ENCODE measurements at regions not wholly inside any gene's neighbourhood (a gene's known extent, or its start where the extent isn't known, plus 50 kb on each side); places are given as distances from the start of the nearest gene placed in this dataset.

DNA sequence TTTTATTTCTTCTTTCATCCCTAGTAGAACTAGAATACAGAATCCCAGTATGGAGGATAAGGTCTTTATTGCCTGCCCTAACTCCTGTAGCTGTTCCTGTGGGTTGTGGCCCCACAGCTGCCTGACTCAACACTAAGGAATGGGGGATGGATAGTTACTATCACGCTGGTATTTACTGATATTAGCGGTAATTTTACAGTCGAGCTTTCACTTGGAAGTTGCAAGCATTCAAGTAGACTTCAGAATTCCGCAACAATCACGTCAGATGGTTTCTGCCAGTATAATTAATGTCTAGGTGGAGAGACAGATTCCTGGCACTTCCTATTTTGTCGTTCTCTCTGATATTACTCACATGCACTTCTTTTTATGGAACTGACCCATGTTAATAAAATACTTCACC is 489.8 kb downstream of the PABPC4L start:
- H3K27ac Mint-ChIP-seq (ENCODE audit: unreplicated experiment): no peak overlapping the region
- DNase-seq (ENCODE audit: low spot score): no peak
- TF ChIP-seq, protein P1, sequence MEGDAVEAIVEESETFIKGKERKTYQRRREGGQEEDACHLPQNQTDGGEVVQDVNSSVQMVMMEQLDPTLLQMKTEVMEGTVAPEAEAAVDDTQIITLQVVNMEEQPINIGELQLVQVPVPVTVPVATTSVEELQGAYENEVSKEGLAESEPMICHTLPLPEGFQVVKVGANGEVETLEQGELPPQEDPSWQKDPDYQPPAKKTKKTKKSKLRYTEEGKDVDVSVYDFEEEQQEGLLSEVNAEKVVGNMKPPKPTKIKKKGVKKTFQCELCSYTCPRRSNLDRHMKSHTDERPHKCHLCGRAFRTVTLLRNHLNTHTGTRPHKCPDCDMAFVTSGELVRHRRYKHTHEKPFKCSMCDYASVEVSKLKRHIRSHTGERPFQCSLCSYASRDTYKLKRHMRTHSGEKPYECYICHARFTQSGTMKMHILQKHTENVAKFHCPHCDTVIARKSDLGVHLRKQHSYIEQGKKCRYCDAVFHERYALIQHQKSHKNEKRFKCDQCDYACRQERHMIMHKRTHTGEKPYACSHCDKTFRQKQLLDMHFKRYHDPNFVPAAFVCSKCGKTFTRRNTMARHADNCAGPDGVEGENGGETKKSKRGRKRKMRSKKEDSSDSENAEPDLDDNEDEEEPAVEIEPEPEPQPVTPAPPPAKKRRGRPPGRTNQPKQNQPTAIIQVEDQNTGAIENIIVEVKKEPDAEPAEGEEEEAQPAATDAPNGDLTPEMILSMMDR (IDR thresholded peaks at IDR 0.05): no peak

DNA sequence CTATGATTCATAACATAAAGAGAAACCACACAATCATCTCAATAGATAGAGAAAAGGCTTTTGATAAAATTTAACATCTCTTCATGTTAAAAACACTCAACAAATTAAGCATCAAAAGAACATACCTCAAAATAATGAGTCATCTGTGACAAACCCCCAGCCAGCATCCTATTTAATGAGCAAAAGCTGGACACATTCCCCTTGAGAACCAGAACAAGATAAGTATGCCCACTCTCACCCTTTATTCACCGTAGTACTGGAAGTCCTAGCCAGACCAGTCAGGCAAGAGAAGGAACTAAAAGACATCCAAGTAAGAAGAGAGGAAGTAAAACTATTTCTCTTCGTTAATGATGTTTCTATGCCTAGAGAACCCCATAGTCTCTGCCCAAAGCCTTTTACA is 507.2 kb downstream of the PABPC4L start:
- no peak overlapping the region for H3K27ac Mint-ChIP-seq (ENCODE audit: unreplicated experiment)
- TF ChIP-seq, protein P1 (IDR thresholded peaks at IDR 0.05): no peak
- peaks cover 4% of the 10 kb centered on the region for H3K9me3 Mint-ChIP-seq (ENCODE audit: low read depth)
- H3K4me1 Mint-ChIP-seq (ENCODE audit: low read depth): no peaks in the 10 kb centered on the region
- no peak for DNase-seq (ENCODE audit: low spot score)
- H3K27me3 Mint-ChIP-seq (ENCODE audit: low read depth): no peaks in the 10 kb centered on the region
- H3K36me3 Mint-ChIP-seq (ENCODE audit: low read depth): no peaks in the 10 kb centered on the region
- no peak overlapping the region for H3K4me3 Mint-ChIP-seq (ENCODE audit: unreplicated experiment)

More for the DNA sequence above, 489.8 kb downstream of the PABPC4L start:
- Mint-ChIP-seq H3K4me1 (ENCODE audit: low read depth) (no peaks in the 10 kb centered on the region), H3K36me3 (ENCODE audit: low read depth) (no peaks in the 10 kb centered on the region), H3K9me3 (ENCODE audit: low read depth) (peaks cover 14% of the 10 kb centered on the region), H3K4me3 (ENCODE audit: unreplicated experiment) (no peak overlapping the region), H3K27me3 (ENCODE audit: low read depth) (no peaks in the 10 kb centered on the region)

DNA sequence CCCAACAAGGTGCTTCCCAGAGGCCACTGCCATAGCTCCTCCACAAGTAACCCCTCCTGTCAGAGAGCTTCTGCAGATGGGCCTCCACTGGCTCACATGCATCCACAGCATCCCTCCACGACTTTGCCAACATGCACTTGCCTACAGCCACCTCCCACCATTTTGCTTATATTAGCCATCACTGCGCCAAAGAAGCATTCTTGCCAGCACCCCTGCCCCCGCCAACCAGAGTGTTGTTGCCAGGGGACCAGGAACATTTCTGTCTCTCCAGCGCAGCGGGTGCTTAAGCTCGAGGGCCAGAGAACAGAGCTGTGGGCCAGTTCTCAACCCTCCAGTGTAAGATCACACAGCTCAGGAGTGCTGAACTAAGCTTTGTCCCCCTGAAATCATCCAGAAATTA is 517.6 kb downstream of the PABPC4L start:
- H3K4me1 Mint-ChIP-seq (ENCODE audit: low read depth): no peaks in the 10 kb centered on the region
- peaks cover 35% of the 10 kb centered on the region for H3K9me3 Mint-ChIP-seq (ENCODE audit: low read depth)
- peaks cover 5% of the 10 kb centered on the region for H3K27me3 Mint-ChIP-seq (ENCODE audit: low read depth)
- no peaks in the 10 kb centered on the region for H3K36me3 Mint-ChIP-seq (ENCODE audit: low read depth)
- DNase-seq (ENCODE audit: low spot score): peak; percentile 71
- H3K27ac Mint-ChIP-seq (ENCODE audit: unreplicated experiment): no peak overlapping the region
- no peak overlapping the region for H3K4me3 Mint-ChIP-seq (ENCODE audit: unreplicated experiment)
- TF ChIP-seq, protein P1 (IDR thresholded peaks at IDR 0.05): no peak

DNA sequence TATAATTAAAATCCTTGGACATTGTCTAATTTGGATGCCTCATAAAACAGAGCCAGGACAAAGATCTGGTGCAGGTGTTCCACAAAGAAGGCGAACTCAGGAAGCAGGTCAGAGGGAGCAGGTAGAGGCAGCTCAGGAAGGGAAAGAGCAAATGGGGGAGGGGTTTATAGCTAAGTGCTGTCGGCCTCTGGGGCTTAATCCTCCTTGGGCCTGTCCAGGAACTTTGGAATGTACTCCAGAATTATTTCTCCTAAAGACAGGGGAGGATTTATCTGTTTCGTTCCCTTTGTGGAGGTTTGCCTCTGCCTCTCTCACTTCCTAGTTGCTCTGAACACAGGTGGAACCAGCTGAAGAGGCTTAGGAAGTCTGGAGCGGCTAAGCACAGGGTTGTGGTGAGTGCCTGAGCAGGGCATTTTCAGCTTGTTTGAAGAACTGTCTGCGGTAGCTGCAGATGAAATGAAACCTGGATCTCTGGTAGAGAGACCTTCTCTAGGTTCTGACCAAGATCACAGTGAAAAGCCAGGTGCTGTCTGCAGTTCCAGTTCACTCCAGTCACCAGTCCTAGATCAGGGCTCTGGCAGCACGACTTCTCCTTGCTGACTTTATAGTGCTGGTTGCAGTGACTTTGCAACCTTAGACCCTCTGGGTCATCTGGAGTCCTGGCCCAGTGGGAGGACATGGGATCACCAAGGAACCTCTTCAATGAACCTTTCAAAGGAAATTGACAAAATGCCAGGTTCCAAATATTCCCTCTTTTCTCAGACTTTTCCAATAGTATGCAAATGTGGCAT is 519.2 kb downstream of the PCDH10 start:
- H3K27me3 Mint-ChIP-seq (ENCODE audit: low read depth): no peaks in the 10 kb centered on the region
- TF ChIP-seq, protein P1 (IDR thresholded peaks at IDR 0.05): no peak
- H3K9me3 Mint-ChIP-seq (ENCODE audit: low read depth): peaks cover 7% of the 10 kb centered on the region
- no peak overlapping the region for H3K4me3 Mint-ChIP-seq (ENCODE audit: unreplicated experiment)
- no peak for DNase-seq (ENCODE audit: low spot score)
- no peak overlapping the region for H3K27ac Mint-ChIP-seq (ENCODE audit: unreplicated experiment)
- no peaks in the 10 kb centered on the region for H3K36me3 Mint-ChIP-seq (ENCODE audit: low read depth)
- H3K4me1 Mint-ChIP-seq (ENCODE audit: low read depth): no peaks in the 10 kb centered on the region

DNA sequence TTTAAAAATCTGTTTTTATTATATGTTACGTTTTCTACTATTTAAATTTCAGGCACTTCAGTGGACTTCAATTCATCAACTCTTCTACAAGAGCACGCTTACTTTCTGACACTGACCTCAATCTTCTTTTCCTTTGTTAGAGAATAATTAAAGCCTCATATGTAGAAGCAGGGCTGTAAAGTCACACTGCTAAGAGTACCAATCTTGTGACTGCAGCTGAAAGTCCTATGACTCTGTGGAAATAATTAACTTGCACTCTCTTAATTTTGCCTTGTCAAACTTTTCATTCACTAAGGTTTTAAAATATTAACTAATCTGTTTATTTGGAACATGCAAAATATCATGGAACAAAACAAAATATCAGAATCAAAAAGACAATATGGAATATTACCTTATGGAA is 498.1 kb downstream of the PCDH10 start:
- Mint-ChIP-seq H3K27ac (ENCODE audit: unreplicated experiment) (no peak overlapping the region), H3K4me3 (ENCODE audit: unreplicated experiment) (no peak overlapping the region), H3K36me3 (ENCODE audit: low read depth) (no peaks in the 10 kb centered on the region), H3K9me3 (ENCODE audit: low read depth) (peaks cover 10% of the 10 kb centered on the region), H3K4me1 (ENCODE audit: low read depth) (no peaks in the 10 kb centered on the region), H3K27me3 (ENCODE audit: low read depth) (no peaks in the 10 kb centered on the region)
- no peak for DNase-seq (ENCODE audit: low spot score)
- TF ChIP-seq, protein P1 (IDR thresholded peaks at IDR 0.05): no peak
